GM13977 (cell line): ENCODE measurements at regions not wholly inside any gene's neighbourhood (a gene's known extent, or its start where the extent isn't known, plus 50 kb on each side); places are given as distances from the start of the nearest gene placed in this dataset.

Source experiments
- DNase-seq: peaks from one replicate; pipeline ENCODE4 v3.0.0; 2012; ENCODE audit warnings: low spot score
- CTCF ChIP-seq: IDR thresholded peaks from 2 replicates; pipeline ENCODE4 v1.5.1; 2012; ENCODE audit warnings: mild to moderate bottlenecking, control low read depth; ENCODE audit not compliant: insufficient read depth; ENCODE audit errors: extremely low read depth, missing control alignments
- in situ Hi-C: fragments of 300-500 bp; cut with MboI; formaldehyde crosslinking; loops from one replicate; pipeline ENCODE4 v1.12.0; 2022; ENCODE audit warnings: low sequenced_read_pairs, low pct_unique_long_range_greater_than_20kb, mixed read lengths, inconsistent platforms; ENCODE audit not compliant: unreplicated experiment

GRCh38 chr2:160810406-160810805 lies 316.8 kb upstream of the RBMS1 start:
- in situ Hi-C loops, result no loop called here
- no peak for DNase-seq
- TF ChIP-seq CTCF, result no peak

DNA sequence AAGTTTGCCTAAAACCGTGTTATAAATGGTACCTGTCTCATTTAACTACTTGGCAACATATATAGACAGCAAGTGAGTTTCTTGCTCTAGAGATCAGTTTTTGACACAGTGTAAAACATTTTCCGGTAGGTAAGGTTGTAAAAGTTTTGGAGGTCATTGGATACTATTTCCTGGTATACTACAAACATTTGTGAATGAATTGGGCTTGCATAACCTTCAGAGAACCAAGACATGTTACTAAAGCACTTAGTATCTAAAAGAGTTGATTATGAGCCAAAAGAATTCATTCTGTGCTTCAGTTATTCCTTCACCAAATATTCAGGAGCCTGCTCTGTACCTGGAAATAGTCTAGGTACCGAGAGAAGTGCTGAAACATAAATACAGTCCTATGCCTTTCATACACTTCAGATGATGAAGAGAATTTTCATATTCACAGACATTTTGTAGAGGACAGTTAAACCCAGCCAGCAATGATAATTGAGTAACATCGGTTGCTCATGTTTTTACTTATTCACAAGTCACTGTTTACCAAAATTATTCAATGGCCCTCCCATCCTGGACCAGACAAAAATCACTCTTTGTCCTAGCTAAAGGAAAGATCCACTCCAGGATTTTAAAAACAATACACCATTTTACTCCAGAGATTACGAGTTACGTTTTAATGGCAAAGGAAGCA lies 319.4 kb upstream of the RBMS1 start:
- no peak for TF ChIP-seq CTCF
- in situ Hi-C loops, result no loop called here

DNA sequence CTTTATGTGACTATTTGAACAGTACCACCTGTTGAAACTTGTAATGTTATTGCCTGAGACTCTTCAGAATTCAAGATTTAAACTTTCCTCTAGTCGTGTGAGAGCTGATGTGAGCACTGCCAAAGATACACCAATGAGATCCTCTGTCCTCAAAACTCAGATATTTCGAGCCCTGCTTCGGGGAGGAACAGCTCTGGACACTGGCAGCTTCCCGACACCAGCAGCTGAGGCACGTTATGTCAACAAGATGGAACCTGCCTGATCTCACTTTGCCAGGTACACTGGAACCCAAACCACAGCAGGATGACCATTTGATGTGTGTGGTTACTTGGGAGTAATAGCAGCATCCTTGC lies 319.9 kb upstream of the RBMS1 start:
- in situ Hi-C loops, result no loop called here
- no peak for TF ChIP-seq CTCF
- no peak for DNase-seq

More for the DNA sequence above, 319.4 kb upstream of the RBMS1 start:
- DNase-seq, result no peak

GRCh38 chr2:160816916-160817499 lies 323.4 kb upstream of the RBMS1 start:
- TF ChIP-seq CTCF, result no peak
- no peak for DNase-seq
- in situ Hi-C loops, result no loop called here

GRCh38 chr2:160820691-160821090 lies 327.1 kb upstream of the RBMS1 start:
- TF ChIP-seq CTCF, result no peak
- in situ Hi-C loops, result no loop called here
- no peak for DNase-seq

GRCh38 chr2:160822006-160822405 lies 328.4 kb upstream of the RBMS1 start:
- no peak for TF ChIP-seq CTCF
- DNase-seq, result no peak
- in situ Hi-C loops, result no loop called here
